ENCODE measurements at regions not wholly inside any gene's neighbourhood (a gene's known extent, or its start where the extent isn't known, plus 50 kb on each side); places are given as distances from the start of the nearest gene placed in this dataset.

- no peak for TF ChIP-seq POLR2A (IDR thresholded peaks at IDR 0.05)
- TF ChIP-seq, protein P1, sequence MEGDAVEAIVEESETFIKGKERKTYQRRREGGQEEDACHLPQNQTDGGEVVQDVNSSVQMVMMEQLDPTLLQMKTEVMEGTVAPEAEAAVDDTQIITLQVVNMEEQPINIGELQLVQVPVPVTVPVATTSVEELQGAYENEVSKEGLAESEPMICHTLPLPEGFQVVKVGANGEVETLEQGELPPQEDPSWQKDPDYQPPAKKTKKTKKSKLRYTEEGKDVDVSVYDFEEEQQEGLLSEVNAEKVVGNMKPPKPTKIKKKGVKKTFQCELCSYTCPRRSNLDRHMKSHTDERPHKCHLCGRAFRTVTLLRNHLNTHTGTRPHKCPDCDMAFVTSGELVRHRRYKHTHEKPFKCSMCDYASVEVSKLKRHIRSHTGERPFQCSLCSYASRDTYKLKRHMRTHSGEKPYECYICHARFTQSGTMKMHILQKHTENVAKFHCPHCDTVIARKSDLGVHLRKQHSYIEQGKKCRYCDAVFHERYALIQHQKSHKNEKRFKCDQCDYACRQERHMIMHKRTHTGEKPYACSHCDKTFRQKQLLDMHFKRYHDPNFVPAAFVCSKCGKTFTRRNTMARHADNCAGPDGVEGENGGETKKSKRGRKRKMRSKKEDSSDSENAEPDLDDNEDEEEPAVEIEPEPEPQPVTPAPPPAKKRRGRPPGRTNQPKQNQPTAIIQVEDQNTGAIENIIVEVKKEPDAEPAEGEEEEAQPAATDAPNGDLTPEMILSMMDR (IDR thresholded peaks at IDR 0.05) = no peak
- no peak for TF ChIP-seq POLR2AphosphoS5 (IDR thresholded peaks at IDR 0.05)
These were observed 556.1 kb downstream of the CDH9 start for GRCh38 chr5:26482076-26482809.

Measured in prostate gland (tissue), 2 donors.